Mesothelial cell of epicardium (in vitro differentiated cells): ENCODE measurements at regions not wholly inside any gene's neighbourhood (a gene's known extent, or its start where the extent isn't known, plus 50 kb on each side); places are given as distances from the start of the nearest gene placed in this dataset.

Experiments used
- DNase-seq, 2 experiments: peaks; one replicate each; pipeline ENCODE4 v3.0.0; 2021; ENCODE audit warnings: low spot score in 2 of 2; ENCODE audit not compliant: unreplicated experiment in 2 of 2
- H3K27ac Mint-ChIP-seq: 2 replicates; pipeline ENCODE4 v1.8.0; 2021; ENCODE audit warnings: mixed read lengths
- H3K27me3 Mint-ChIP-seq: 2 replicates; pipeline ENCODE4 v1.8.0; 2021; ENCODE audit warnings: low read depth, mixed read lengths
- H3K36me3 Mint-ChIP-seq: 2 replicates; pipeline ENCODE4 v1.8.0; 2021; ENCODE audit warnings: mixed read lengths
- H3K4me1 Mint-ChIP-seq: 2 replicates; pipeline ENCODE4 v1.8.0; 2021; ENCODE audit warnings: mixed read lengths
- H3K4me3 Mint-ChIP-seq: 2 replicates; pipeline ENCODE4 v1.8.0; 2021; ENCODE audit warnings: mild to moderate bottlenecking, moderate library complexity, mixed read lengths
- H3K9me3 Mint-ChIP-seq: 2 replicates; pipeline ENCODE4 v1.8.0; 2021; ENCODE audit warnings: mixed read lengths
- TF ChIP-seq, protein P1 (sequence below): fragments of 200-600 bp; sonication (generic); IDR thresholded peaks from one replicate; pipeline ENCODE4 v1.5.0; 2021; ENCODE audit warnings: antibody characterized with exemption; ENCODE audit not compliant: unreplicated experiment

- Mint-ChIP-seq H3K4me3 (no peak overlapping the region), H3K27me3 (no peaks in the 10 kb centered on the region), H3K4me1 (peaks cover 14% of the 10 kb centered on the region), H3K27ac (peak overlapping the region; percentile 27), H3K36me3 (no peaks in the 10 kb centered on the region), H3K9me3 (no peaks in the 10 kb centered on the region)
- DNase-seq, result no peak
- TF ChIP-seq, protein P1, sequence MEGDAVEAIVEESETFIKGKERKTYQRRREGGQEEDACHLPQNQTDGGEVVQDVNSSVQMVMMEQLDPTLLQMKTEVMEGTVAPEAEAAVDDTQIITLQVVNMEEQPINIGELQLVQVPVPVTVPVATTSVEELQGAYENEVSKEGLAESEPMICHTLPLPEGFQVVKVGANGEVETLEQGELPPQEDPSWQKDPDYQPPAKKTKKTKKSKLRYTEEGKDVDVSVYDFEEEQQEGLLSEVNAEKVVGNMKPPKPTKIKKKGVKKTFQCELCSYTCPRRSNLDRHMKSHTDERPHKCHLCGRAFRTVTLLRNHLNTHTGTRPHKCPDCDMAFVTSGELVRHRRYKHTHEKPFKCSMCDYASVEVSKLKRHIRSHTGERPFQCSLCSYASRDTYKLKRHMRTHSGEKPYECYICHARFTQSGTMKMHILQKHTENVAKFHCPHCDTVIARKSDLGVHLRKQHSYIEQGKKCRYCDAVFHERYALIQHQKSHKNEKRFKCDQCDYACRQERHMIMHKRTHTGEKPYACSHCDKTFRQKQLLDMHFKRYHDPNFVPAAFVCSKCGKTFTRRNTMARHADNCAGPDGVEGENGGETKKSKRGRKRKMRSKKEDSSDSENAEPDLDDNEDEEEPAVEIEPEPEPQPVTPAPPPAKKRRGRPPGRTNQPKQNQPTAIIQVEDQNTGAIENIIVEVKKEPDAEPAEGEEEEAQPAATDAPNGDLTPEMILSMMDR, result no peak
Measured at GRCh38 chr5:86786955-86787354, 169.2 kb downstream of the COX7C start.

DNA sequence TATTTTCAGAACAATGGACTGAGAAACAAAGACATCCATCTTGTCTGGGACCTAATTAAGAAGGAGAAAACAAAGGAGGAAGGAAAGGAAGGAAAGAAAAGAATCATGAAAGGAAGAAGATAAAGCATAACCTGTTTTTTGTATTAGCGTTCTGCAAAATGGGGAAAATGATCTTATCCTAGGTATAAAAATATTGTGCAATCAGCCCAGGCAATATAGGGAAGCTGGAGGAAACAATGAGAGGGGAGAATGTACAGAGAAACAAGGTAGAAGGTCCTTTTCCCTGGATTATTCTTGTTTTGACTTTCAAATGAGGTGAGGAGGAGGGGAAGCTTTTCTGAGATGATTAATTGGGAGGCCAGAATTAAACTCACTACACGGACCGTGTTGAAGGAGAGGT is 177.9 kb downstream of the COX7C start:
- H3K9me3 Mint-ChIP-seq, result no peaks in the 10 kb centered on the region
- no peak overlapping the region for H3K4me3 Mint-ChIP-seq
- H3K36me3 Mint-ChIP-seq, result no peaks in the 10 kb centered on the region
- TF ChIP-seq, protein P1, result no peak
- no peak for DNase-seq
- H3K4me1 Mint-ChIP-seq, result peaks cover 17% of the 10 kb centered on the region
- no peak overlapping the region for H3K27ac Mint-ChIP-seq
- H3K27me3 Mint-ChIP-seq, result no peaks in the 10 kb centered on the region

DNA sequence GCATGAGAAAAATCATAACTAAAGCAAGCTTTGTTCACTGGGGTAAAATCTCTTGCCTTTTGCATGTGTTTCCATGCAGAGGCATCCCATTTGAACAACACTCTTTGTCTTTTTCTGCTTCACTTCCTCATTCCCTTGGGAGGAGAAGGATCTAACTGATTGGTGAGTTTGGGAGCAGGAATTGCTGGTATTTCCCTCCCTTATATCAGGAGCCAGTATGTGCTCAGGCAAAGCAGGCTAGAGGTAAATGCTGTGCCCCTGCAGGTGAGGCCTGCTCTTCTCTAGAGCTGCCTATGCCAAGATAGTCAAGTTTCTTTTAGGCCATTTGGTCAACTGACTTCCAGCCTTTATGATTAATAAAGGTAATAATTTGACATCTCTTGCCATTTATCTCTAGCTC is 179.9 kb downstream of the COX7C start:
- DNase-seq, result no peak
- Mint-ChIP-seq H3K4me1 (peaks cover 17% of the 10 kb centered on the region), H3K36me3 (no peaks in the 10 kb centered on the region), H3K9me3 (no peaks in the 10 kb centered on the region), H3K27ac (peak overlapping the region; percentile 30), H3K27me3 (no peaks in the 10 kb centered on the region), H3K4me3 (no peak overlapping the region)
- TF ChIP-seq, protein P1, result no peak

GRCh38 chr5:86806206-86806605 is 188.5 kb downstream of the COX7C start:
- H3K9me3 Mint-ChIP-seq, result peaks cover 10% of the 10 kb centered on the region
- DNase-seq, result no peak
- H3K36me3 Mint-ChIP-seq, result no peaks in the 10 kb centered on the region
- H3K4me3 Mint-ChIP-seq, result no peak overlapping the region
- TF ChIP-seq, protein P1, result no peak
- H3K27me3 Mint-ChIP-seq, result no peaks in the 10 kb centered on the region
- H3K4me1 Mint-ChIP-seq, result peaks cover 6% of the 10 kb centered on the region
- no peak overlapping the region for H3K27ac Mint-ChIP-seq

- Mint-ChIP-seq H3K9me3 (peaks cover 10% of the 10 kb centered on the region), H3K36me3 (no peaks in the 10 kb centered on the region), H3K4me1 (peaks cover 6% of the 10 kb centered on the region), H3K27me3 (no peaks in the 10 kb centered on the region), H3K4me3 (no peak overlapping the region), H3K27ac (no peak overlapping the region)
- TF ChIP-seq, protein P1, result no peak
- DNase-seq, result no peak
Measured at GRCh38 chr5:86807046-86808031, 189.6 kb downstream of the COX7C start.
